Panc1 (cell line): ENCODE measurements at regions not wholly inside any gene's neighbourhood (a gene's known extent, or its start where the extent isn't known, plus 50 kb on each side); places are given as distances from the start of the nearest gene placed in this dataset.
A peak's percentile ranks its signal among the peaks of the same experiment; 100 is the strongest.

ENCODE experiments used
- ATAC-seq: fragments of 200-7000 bp; cut with Tn5 transposase; 2 replicates; pipeline ENCODE4 v1.9.1; 2020; ENCODE audit warnings: mild to moderate bottlenecking, moderate library complexity
- BruUV-seq: library from RNA; stranded (reverse); fragments of 400-500 nt; replicated peaks from 2 replicates; lab custom pipeline; 2021; lab: Mats Ljungman, UMichigan
- CTCF ChIA-PET: fragments of 300-600 bp; sonication (Branson Sonifier 250); formaldehyde crosslinking; loops from one replicate; lab custom pipeline; 2022; ENCODE audit warnings: antibody characterized with exemption; lab: Charles Lee
- POLR2A ChIA-PET: fragments of 300-600 bp; sonication (Branson Sonifier 250); formaldehyde crosslinking; loops from one replicate; lab custom pipeline; 2022; ENCODE audit warnings: antibody characterized with exemption; lab: Charles Lee
- DNase-seq: peaks from one replicate; pipeline ENCODE4 v3.0.0-alpha.2; 2010; ENCODE audit warnings: low read depth, low spot score
- H3K27ac ChIP-seq: 2 replicates; pipeline ENCODE4 v1.5.1; 2011; ENCODE audit warnings: mild to moderate bottlenecking, low read length, inconsistent platforms
- H3K27me3 ChIP-seq: fragments of 200-500 bp; sonication (Bioruptor generic); 2 replicates; pipeline ENCODE4 v1.6.0; 2014; ENCODE audit warnings: low read length, inconsistent platforms; ENCODE audit not compliant: control insufficient read depth, insufficient read depth
- H3K36me3 ChIP-seq: fragments of 200-500 bp; sonication (Bioruptor generic); 2 replicates; pipeline ENCODE4 v1.5.1; 2014; ENCODE audit warnings: inconsistent platforms, mild to moderate bottlenecking, low read length, moderate library complexity; ENCODE audit not compliant: control insufficient read depth, insufficient read depth
- H3K4me1 ChIP-seq: 2 replicates; pipeline ENCODE4 v1.5.1; 2011; ENCODE audit warnings: inconsistent platforms, mild to moderate bottlenecking, low read length, moderate library complexity; ENCODE audit not compliant: control insufficient read depth, insufficient read depth
- H3K4me3 ChIP-seq, 2 experiments: 2 replicates each; pipeline ENCODE4 v1.5.1; 2011 to 2012; ENCODE audit warnings: low read depth in 2 of 2, low read length in 2 of 2, mild to moderate bottlenecking in 2 of 2, inconsistent platforms in 1 of 2, moderate library complexity in 1 of 2
- H3K9me3 ChIP-seq: fragments of 200-500 bp; sonication (Bioruptor generic); 2 replicates; pipeline ENCODE4 v1.5.1; 2014; ENCODE audit warnings: low read depth, mild to moderate bottlenecking, inconsistent platforms, low read length, moderate library complexity; ENCODE audit not compliant: control insufficient read depth, insufficient read depth
- POLR2AphosphoS5 ChIP-seq: IDR thresholded peaks from 2 replicates; pipeline ENCODE4 v1.6.1; 2012; ENCODE audit warnings: mild to moderate bottlenecking, low read depth, low read length, moderate library complexity
- REST ChIP-seq, 2 experiments: IDR thresholded peaks; 2 replicates each; pipeline ENCODE4 v1.6.1; 2011 to 2012; ENCODE audit warnings: low read depth in 2 of 2, control low read depth in 1 of 2, low read length in 1 of 2, mild to moderate bottlenecking in 1 of 2, moderate library complexity in 1 of 2; ENCODE audit not compliant: insufficient read depth in 1 of 2
- SIN3A ChIP-seq: IDR thresholded peaks from 2 replicates; pipeline ENCODE4 v1.6.1; 2012; ENCODE audit warnings: low read depth, mild to moderate bottlenecking, low read length, moderate library complexity, borderline replicate concordance; ENCODE audit not compliant: insufficient read depth
- TCF7L2 ChIP-seq: IDR thresholded peaks from 2 replicates; pipeline ENCODE4 v1.6.1; 2011; ENCODE audit warnings: mild to moderate bottlenecking, low read depth, low read length, inconsistent platforms
- in situ Hi-C: cut with HindIII; loops from 2 replicates; pipeline ENCODE4 v1.10.0; 2016; ENCODE audit warnings: low sequenced_read_pairs, low pct_unique_long_range_greater_than_20kb
- intact Hi-C: fragments of 100-400 bp; cut with micrococcal nuclease; formaldehyde crosslinking; loops from one replicate; pipeline ENCODE4 v1.10.0; 2022; ENCODE audit not compliant: unreplicated experiment
- TF ChIP-seq, protein P1 (sequence below): fragments of 450-650 bp; IDR thresholded peaks from 2 replicates; pipeline ENCODE4 v1.5.1; 2017; ENCODE audit warnings: mild to moderate bottlenecking

- CTCF ChIA-PET, result no interaction called here
- no peaks in the 10 kb centered on the region for H3K27me3 ChIP-seq
- DNase-seq (no peak), ATAC-seq (no peak)
- POLR2A ChIA-PET, result no interaction called here
- in situ Hi-C loops (no loop called here), intact Hi-C loops (no loop called here)
- no peaks in the 10 kb centered on the region for H3K9me3 ChIP-seq
- H3K36me3 ChIP-seq, result no peaks in the 10 kb centered on the region
- BruUV-seq, result no TSS peak
- H3K4me1 ChIP-seq, result no peaks in the 10 kb centered on the region
- TF ChIP-seq SIN3A (no peak), TCF7L2 (no peak), POLR2AphosphoS5 (no peak), REST (IDR thresholded peaks at IDR 0.05; ENCODE audit: insufficient read depth in 1 of 2, low read depth in 2 of 2, low read length in 1 of 2) (no peak)
- TF ChIP-seq, protein P1, sequence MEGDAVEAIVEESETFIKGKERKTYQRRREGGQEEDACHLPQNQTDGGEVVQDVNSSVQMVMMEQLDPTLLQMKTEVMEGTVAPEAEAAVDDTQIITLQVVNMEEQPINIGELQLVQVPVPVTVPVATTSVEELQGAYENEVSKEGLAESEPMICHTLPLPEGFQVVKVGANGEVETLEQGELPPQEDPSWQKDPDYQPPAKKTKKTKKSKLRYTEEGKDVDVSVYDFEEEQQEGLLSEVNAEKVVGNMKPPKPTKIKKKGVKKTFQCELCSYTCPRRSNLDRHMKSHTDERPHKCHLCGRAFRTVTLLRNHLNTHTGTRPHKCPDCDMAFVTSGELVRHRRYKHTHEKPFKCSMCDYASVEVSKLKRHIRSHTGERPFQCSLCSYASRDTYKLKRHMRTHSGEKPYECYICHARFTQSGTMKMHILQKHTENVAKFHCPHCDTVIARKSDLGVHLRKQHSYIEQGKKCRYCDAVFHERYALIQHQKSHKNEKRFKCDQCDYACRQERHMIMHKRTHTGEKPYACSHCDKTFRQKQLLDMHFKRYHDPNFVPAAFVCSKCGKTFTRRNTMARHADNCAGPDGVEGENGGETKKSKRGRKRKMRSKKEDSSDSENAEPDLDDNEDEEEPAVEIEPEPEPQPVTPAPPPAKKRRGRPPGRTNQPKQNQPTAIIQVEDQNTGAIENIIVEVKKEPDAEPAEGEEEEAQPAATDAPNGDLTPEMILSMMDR, result no peak
- H3K4me3 ChIP-seq, result no peak overlapping the region
- H3K27ac ChIP-seq, result no peak overlapping the region
These were observed 233.2 kb downstream of the RBM19 start for GRCh38 chr12:113732916-113733315.

GRCh38 chr12:113727651-113728061 is 238.5 kb downstream of the RBM19 start:
- Histone ChIP-seq H3K4me1 (no peaks in the 10 kb centered on the region), H3K27ac (no peak overlapping the region), H3K36me3 (no peaks in the 10 kb centered on the region), H3K9me3 (no peaks in the 10 kb centered on the region), H3K27me3 (no peaks in the 10 kb centered on the region; the same call in 1 of the 2 replicates), H3K4me3 (no peak overlapping the region)
- DNase-seq, result peak; percentile 78
- no peak for TF ChIP-seq SIN3A
- no peak for TF ChIP-seq POLR2AphosphoS5
- TF ChIP-seq, protein P1, result no peak
- no peak for TF ChIP-seq TCF7L2
- no peak for TF ChIP-seq REST (IDR thresholded peaks at IDR 0.05; ENCODE audit: insufficient read depth in 1 of 2, low read depth in 2 of 2, low read length in 1 of 2)
- ChIA-PET CTCF (no interaction called here), POLR2A (no interaction called here)
- intact Hi-C loops, result no loop called here
- in situ Hi-C loops, result no loop called here
- no TSS peak for BruUV-seq
- ATAC-seq, result peak; percentile 77
